T-helper 2 cell treated with Interferon-gamma antibody and Interleukin-4, amounts not matched to agents 100 ng/mL and 5 ng/mL, for 36 hours (primary cell): ENCODE measurements at regions not wholly inside any gene's neighbourhood (a gene's known extent, or its start where the extent isn't known, plus 50 kb on each side); places are given as distances from the start of the nearest gene placed in this dataset.
"Not testable (repeated sequence)": the region's sequence is repeated elsewhere in the genome, so short reads cannot be mapped to it uniquely, and the experiment has no call there.

Source experiments
- intact Hi-C: fragments of 100-400 bp; cut with micrococcal nuclease; formaldehyde crosslinking; loops from one replicate; pipeline ENCODE4 v1.15.1; 2023

DNA sequence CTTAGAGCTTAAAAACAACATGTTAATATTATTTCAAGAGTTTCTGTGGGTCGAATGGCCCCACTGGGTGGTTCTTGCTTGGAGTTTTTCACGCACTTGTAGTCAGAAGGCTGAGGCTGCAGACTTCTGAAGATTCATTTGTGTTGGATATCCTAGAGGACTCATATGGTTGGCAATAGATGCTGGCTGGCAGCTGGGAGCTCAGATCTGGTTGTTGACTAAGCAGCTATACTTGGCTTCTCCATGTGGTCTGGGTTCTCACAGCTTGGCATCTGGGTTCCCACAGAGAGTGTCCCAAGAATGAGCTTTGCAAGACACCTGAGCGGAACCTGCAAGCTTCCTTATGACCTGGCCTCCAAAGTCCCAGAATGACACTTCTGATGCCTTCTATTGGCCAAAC, 163.9 kb upstream of the ZC3H12C start:
- intact Hi-C loops, result no loop called here

DNA sequence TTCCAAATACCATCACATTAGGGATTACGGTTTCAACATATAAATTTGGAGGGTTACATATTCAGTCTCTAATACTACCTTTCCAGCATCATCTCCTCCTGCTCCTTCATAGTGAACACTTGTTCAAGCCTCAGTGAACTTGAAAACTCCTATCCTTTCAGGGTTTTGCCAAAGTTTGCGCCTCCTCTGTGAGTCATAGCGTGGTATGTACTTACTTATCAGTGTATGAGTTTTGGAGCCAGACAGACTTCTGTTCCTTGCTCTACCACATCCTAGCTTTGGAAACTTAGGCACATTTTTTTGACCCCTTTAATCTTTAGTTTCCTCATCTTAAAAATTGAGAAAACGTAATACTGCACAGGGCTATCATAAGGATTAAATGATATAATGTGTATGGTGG, 160.1 kb upstream of the ZC3H12C start:
- intact Hi-C loops, result loop anchor here (10.0 kb wide), 1 partner anchor 78 kb away; no protein-coding TSS in a partner anchor

GRCh38 chr11:109934151-109934550, 159.0 kb upstream of the ZC3H12C start:
- intact Hi-C loops, result loop anchor here (10.0 kb wide), 1 partner anchor 79 kb away; no protein-coding TSS in a partner anchor

DNA sequence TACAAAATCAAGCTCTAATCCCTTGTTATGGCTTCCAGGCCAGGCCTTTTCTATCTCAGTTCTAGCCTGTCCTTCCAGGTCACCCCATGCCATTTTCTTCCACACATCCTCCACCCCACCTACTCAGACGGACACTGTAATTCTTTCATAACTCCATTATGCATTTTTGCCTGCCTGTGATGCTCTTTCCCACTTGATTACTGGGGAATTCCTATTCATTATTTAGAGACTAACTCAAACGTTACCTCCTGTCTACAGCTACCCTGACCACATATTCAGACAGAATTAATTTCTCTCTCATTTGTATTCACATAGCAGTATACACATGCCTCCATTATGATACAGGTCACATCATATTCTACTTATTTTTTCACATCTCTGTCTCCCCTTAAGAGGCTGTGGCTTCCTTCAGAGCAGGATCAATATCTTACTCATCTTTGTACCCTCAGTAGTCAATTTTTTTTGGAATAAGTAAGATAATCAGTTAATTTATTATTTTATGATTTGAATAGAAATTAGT, 156.5 kb upstream of the ZC3H12C start:
- intact Hi-C loops, result loop anchor here (10.0 kb wide), 1 partner anchor 82 kb away; no protein-coding TSS in a partner anchor

- intact Hi-C loops, result loop anchor here (10.0 kb wide), 1 partner anchor 83 kb away; no protein-coding TSS in a partner anchor
Measured at GRCh38 chr11:109937968-109938367, 155.2 kb upstream of the ZC3H12C start.

GRCh38 chr11:109939166-109939810, 153.9 kb upstream of the ZC3H12C start:
- intact Hi-C loops, result loop anchor here (10.0 kb wide), 1 partner anchor 84 kb away; no protein-coding TSS in a partner anchor

DNA sequence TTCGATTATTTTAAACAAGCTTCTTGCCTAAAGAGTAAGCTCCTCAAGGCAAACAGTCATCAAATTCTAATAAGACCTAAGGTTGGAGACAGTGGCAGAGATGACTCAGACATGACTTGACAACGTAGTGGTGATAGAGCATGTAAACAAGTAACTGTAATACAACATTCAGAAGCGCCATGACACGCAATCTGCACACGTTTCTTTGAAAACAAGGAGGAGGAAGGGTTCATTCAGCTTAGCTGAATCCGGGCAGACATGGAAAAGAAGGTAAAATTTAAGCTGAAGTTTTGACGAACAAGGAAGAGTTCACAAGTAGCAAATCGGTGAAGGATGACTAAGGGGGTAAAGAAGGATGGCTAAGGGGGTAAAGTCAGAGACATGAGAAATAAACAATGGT, 152.4 kb upstream of the ZC3H12C start:
- intact Hi-C loops, result no loop called here

GRCh38 chr11:109945626-109946321, 147.4 kb upstream of the ZC3H12C start:
- intact Hi-C loops, result loop anchor here (1.0 to 5.0 kb wide), 8 partner anchors 9 to 485 kb away; no protein-coding TSS in a partner anchor

DNA sequence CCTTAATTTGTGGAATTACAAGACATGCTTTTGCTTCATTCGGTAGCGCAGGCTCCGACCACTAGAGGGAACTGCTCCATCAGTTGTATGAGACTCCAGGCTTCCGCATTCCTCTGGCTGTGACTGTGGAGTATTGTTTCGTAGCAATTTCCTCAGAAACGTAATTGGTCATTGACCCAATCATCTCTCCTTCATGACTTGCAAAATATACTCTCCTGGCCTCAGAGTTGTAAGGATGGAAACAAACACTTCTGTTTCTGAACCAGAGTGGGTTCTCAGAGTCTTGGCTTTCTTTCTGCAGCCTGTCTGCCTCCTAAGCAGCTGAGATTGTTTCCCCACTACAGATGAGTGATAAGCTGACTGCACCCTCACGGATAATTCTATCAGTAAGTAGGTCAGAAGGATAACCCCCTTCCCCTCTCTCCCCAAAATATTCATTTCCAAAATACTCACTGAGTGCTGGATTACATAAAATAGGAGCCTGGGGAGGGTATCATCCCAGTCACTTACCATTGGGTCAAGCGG, 146.8 kb upstream of the ZC3H12C start:
- intact Hi-C loops, result loop anchor here (1.0 to 5.0 kb wide), 8 partner anchors 8 to 484 kb away; no protein-coding TSS in a partner anchor

GRCh38 chr11:109954534-109954933, 138.7 kb upstream of the ZC3H12C start:
- intact Hi-C loops, result loop anchor here (1.0 kb wide), 1 partner anchor 8 kb away; no protein-coding TSS in a partner anchor

DNA sequence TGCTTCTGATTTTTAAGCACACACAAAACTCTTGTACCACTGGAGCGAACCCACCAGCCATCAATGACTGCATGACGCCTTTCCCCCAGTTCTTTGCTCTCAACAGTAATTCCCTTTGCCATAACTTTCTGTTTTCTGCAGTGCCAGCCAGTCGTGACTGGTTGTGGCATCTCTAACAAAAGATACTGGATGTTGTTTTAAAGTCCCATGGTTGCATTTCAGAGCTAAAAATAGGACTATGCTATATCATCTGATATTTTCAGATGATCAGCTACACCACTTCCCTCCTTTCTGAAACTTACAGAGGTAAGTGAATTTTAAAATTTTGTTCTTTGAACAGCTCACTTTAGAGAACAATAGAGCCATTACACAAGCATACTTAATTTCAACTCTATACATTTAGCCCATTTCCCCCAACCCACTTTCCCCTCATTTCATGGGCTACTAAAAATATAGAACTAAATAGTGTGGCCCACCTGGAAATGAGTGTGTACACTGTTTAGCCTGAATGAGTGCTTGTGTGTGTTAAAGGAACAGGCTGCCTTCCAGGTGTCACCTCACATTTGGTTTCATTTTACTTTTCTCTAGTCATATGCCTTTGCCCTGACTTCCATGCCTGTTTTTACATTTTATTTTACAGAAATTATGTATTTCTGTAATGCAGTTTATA, 136.9 kb upstream of the ZC3H12C start:
- intact Hi-C loops, result loop anchor here (2.0 to 5.0 kb wide), 2 partner anchors 29 to 121 kb away; no protein-coding TSS in a partner anchor

DNA sequence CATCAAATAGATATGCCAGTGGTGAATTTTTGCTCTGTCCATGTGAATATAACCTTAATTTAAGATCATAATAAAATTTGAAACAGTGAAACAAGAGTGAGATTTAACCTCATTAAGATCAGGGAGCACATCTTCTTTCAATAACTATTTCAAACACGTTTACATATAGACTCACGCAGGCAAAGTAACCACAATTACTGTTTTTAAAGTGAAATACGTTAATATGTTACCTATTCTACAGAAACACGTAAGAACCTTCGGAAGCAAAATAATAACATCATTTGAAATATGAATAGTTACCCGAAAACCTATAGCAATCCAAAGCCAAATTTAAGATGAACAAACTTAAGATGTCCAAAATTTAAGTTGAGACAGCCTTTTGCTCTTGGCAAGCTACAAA, 136.2 kb upstream of the ZC3H12C start:
- intact Hi-C loops, result loop anchor here (2.0 to 5.0 kb wide), 2 partner anchors 28 to 120 kb away; no protein-coding TSS in a partner anchor

GRCh38 chr11:109957601-109958000, 135.6 kb upstream of the ZC3H12C start:
- intact Hi-C loops, result loop anchor here (2.0 to 5.0 kb wide), 2 partner anchors 27 to 120 kb away; no protein-coding TSS in a partner anchor

DNA sequence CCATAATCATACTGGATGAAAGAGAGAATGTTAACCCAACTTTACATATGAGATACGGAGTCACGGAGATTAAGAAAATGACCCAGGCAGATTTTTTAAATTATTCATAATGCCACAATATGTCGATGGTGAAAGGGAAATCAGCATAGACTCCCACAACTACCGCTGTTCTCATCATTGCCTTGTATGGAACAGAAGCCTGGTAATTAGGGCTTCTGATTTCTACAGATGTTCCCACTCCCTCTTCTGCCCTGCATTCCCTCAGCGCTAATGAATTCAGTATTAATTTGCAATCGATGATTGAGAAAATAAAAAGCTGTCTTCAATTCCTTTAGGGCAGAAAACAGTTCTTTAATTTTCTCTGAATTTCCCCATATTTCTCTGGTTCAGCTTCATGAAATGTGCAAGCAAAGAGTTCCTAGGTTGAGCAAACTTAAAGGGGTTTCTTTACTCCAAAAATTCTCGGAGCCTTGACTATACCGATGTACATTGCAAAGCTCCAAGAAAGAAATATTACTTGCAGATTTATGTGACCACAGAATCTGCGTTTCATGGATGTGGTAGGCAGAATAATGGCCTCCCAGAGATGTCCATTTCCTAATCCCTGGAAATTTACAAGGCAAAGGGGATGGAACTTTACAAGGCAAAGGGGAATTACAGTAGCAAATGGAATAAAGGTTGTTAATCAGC, 134.9 kb upstream of the ZC3H12C start:
- intact Hi-C loops, result loop anchor here (5.0 kb wide), 1 partner anchor 119 kb away; no protein-coding TSS in a partner anchor

DNA sequence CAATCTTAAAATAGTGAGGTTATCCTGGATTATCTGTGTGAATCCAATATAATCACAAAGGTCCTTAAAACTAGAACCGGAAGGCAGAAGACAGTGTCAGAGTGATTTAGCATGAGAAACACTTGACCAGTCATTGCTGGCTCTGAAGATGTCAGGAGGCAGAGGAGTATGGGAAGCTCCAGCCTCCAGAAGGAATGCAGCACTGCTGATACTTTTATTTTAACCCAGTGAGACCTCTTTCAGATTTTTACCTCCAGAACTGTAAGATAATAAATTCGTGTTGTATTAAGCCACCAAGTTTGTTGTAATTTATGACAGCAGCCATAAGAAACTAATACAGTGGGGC, 134.4 kb upstream of the ZC3H12C start:
- intact Hi-C loops, result loop anchor here (5.0 kb wide), 1 partner anchor 119 kb away; no protein-coding TSS in a partner anchor

DNA sequence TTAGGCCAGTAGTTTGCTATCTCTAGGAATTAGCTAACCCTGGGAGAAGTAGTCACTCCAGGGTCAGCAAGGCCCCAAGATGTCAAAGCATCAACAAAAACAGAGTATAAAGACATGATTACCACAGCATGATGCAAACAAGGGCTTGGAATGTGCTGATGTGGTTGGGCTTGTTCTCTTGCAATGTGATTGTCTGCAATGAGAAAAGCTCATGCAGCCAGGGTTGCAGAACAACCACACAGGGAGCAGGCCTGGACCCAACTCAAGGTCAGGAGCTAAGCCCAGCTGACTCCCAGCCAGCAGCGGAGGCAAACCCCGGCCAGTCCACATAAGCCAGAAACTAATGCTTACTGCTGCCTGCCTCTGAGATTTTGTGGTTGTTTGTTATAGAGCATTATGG, 132.4 kb upstream of the ZC3H12C start:
- intact Hi-C loops, result no loop called here

- intact Hi-C loops, result no loop called here
Measured at GRCh38 chr11:109961261-109961660, 131.9 kb upstream of the ZC3H12C start.

DNA sequence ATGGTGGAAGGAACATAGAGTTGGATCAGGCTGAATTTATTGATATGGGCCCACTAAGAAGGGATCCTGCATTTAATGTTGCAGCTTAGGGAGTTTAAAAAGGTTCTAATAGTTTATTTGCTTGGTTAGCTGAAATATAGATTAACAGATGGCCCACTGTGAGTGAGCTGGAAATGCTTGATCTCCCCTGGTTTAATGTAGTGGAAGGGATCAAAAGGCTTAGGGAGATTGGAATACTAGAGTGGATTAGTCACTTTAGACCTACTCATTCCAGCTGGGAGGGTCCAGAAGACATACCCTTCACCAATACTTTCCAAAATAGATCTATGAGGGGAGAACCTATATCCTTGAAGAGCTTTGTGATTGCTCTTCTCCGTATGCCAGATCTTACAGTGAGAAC, 130.1 kb upstream of the ZC3H12C start:
- intact Hi-C loops, result no loop called here

GRCh38 chr11:109964487-109964886, 128.7 kb upstream of the ZC3H12C start:
- intact Hi-C loops, result no loop called here

GRCh38 chr11:109965445-109965844, 127.7 kb upstream of the ZC3H12C start:
- intact Hi-C loops, result not testable (repeated sequence)

GRCh38 chr11:109965926-109966325, 127.3 kb upstream of the ZC3H12C start:
- intact Hi-C loops, result not testable (repeated sequence)
